ENCODE measurements at regions not wholly inside any gene's neighbourhood (a gene's known extent, or its start where the extent isn't known, plus 50 kb on each side); places are given as distances from the start of the nearest gene placed in this dataset.

GRCh38 chr11:70661761-70662501 lies 263.6 kb downstream of the CTTN start:
- Histone ChIP-seq H3K9me3 (no peaks in the 10 kb centered on the region), H3K4me3 (peak overlapping the region; percentile 30), H3K27me3 (ENCODE audit: low read depth) (peaks cover 40% of the 10 kb centered on the region), H3K36me3 (no peaks in the 10 kb centered on the region), H3K27ac (no peak overlapping the region), H3K4me1 (no peaks in the 10 kb centered on the region)
- no peak for TF ChIP-seq CTCF (IDR thresholded peaks at IDR 0.05)
- DNase-seq (no peak), ATAC-seq (no peak)
- intact Hi-C loops (cut with DNase I), result no loop called here

- intact Hi-C loops (cut with DNase I), result no loop called here
- H3K4me1 ChIP-seq, result no peaks in the 10 kb centered on the region
- H3K36me3 ChIP-seq, result no peaks in the 10 kb centered on the region
- DNase-seq (no peak), ATAC-seq (no peak)
- no peaks in the 10 kb centered on the region for H3K9me3 ChIP-seq
- H3K4me3 ChIP-seq, result no peak overlapping the region
- peaks cover 40% of the 10 kb centered on the region for H3K27me3 ChIP-seq (ENCODE audit: low read depth)
- no peak overlapping the region for H3K27ac ChIP-seq
- no peak for TF ChIP-seq CTCF (IDR thresholded peaks at IDR 0.05)
These were observed 264.4 kb downstream of the CTTN start for GRCh38 chr11:70662691-70663098.

- no peaks in the 10 kb centered on the region for H3K36me3 ChIP-seq
- intact Hi-C loops (cut with DNase I), result no loop called here
- H3K27me3 ChIP-seq (ENCODE audit: low read depth), result peaks cover 40% of the 10 kb centered on the region
- ATAC-seq (no peak), DNase-seq (no peak)
- H3K9me3 ChIP-seq, result no peaks in the 10 kb centered on the region
- no peaks in the 10 kb centered on the region for H3K4me1 ChIP-seq
- no peak overlapping the region for H3K27ac ChIP-seq
- TF ChIP-seq CTCF (IDR thresholded peaks at IDR 0.05), result no peak
- H3K4me3 ChIP-seq, result no peak overlapping the region
These were observed 265.5 kb downstream of the CTTN start for GRCh38 chr11:70663815-70664214.

GRCh38 chr11:70666311-70666710 lies 268.0 kb downstream of the CTTN start:
- DNase-seq, result peak; percentile 22
- no peak for TF ChIP-seq CTCF (IDR thresholded peaks at IDR 0.05)
- intact Hi-C loops (cut with DNase I), result no loop called here

GRCh38 chr11:70667767-70668166 lies 269.4 kb downstream of the CTTN start:
- no peak for TF ChIP-seq CTCF (IDR thresholded peaks at IDR 0.05)
- no peaks in the 10 kb centered on the region for H3K36me3 ChIP-seq
- H3K27ac ChIP-seq, result no peak overlapping the region
- no peak overlapping the region for H3K4me3 ChIP-seq
- H3K27me3 ChIP-seq (ENCODE audit: low read depth), result peaks cover 21% of the 10 kb centered on the region
- no peaks in the 10 kb centered on the region for H3K4me1 ChIP-seq
- intact Hi-C loops (cut with DNase I), result no loop called here
- ATAC-seq, result no peak
- no peak for DNase-seq
- no peaks in the 10 kb centered on the region for H3K9me3 ChIP-seq

More at GRCh38 chr11:70666311-70666710, 268.0 kb downstream of the CTTN start:
- Histone ChIP-seq H3K4me3 (no peak overlapping the region), H3K4me1 (no peaks in the 10 kb centered on the region), H3K36me3 (no peaks in the 10 kb centered on the region), H3K9me3 (no peaks in the 10 kb centered on the region), H3K27me3 (ENCODE audit: low read depth) (peaks cover 34% of the 10 kb centered on the region), H3K27ac (no peak overlapping the region)
- ATAC-seq, result no peak

All from lower lobe of right lung (tissue), 2 donors.